ENCODE measurements at regions not wholly inside any gene's neighbourhood (a gene's known extent, or its start where the extent isn't known, plus 50 kb on each side); places are given as distances from the start of the nearest gene placed in this dataset.

DNA sequence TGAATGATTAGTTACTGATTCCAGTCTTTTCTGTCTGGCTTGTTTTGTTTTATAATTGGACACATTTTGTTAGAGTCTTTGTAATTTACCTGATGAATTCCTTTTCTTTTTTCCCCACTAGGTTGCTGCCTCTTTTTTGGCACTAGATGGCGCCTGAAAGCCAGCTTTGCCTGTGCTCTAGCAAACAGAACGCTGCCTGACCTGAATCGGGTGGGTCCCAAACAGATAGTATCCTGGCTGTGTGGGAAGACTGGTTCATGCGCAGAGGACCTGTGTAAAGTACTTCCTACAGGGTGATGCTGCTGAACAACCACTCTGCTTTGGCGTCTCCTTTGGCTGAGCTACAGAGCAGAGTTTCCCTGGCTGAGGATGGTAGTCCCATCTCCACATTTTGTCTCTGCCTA, 288.2 kb downstream of the IKZF2 start:
- TF ChIP-seq, protein P1, sequence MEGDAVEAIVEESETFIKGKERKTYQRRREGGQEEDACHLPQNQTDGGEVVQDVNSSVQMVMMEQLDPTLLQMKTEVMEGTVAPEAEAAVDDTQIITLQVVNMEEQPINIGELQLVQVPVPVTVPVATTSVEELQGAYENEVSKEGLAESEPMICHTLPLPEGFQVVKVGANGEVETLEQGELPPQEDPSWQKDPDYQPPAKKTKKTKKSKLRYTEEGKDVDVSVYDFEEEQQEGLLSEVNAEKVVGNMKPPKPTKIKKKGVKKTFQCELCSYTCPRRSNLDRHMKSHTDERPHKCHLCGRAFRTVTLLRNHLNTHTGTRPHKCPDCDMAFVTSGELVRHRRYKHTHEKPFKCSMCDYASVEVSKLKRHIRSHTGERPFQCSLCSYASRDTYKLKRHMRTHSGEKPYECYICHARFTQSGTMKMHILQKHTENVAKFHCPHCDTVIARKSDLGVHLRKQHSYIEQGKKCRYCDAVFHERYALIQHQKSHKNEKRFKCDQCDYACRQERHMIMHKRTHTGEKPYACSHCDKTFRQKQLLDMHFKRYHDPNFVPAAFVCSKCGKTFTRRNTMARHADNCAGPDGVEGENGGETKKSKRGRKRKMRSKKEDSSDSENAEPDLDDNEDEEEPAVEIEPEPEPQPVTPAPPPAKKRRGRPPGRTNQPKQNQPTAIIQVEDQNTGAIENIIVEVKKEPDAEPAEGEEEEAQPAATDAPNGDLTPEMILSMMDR (conservative IDR thresholded peaks at IDR 0.05; ENCODE audit: low read depth, low read length), result peak; percentile 87
- no peak for TF ChIP-seq EZH2 (IDR thresholded peaks at IDR 0.05; ENCODE audit: low read length, unreplicated experiment)

Data from PC-3 (cell line).